A673 (cell line): ENCODE measurements at regions not wholly inside any gene's neighbourhood (a gene's known extent, or its start where the extent isn't known, plus 50 kb on each side); places are given as distances from the start of the nearest gene placed in this dataset.
A peak's percentile ranks its signal among the peaks of the same experiment; 100 is the strongest.

Experiments
- BruUV-seq: library from RNA; stranded (reverse); fragments of 400-500 nt; replicated peaks from 2 replicates; lab custom pipeline; 2021; lab: Mats Ljungman, UMichigan
- CTCF ChIA-PET: fragments of 300-600 bp; sonication (Branson Sonifier 250); formaldehyde crosslinking; loops from one replicate; lab custom pipeline; 2022; ENCODE audit warnings: antibody characterized with exemption; lab: Charles Lee
- POLR2A ChIA-PET: fragments of 300-600 bp; sonication (Branson Sonifier 250); formaldehyde crosslinking; loops from one replicate; lab custom pipeline; 2022; ENCODE audit warnings: antibody characterized with exemption; ENCODE audit not compliant: low non-redundant PET; lab: Charles Lee
- DNase-seq: peaks from one replicate; pipeline ENCODE4 v3.0.0-alpha.2; 2015; ENCODE audit warnings: low spot score
- H3K27ac ChIP-seq: fragments of 200-600 bp; sonication (generic); 2 replicates; pipeline ENCODE4 v1.5.1; 2016; ENCODE audit warnings: mixed run types, low read depth, mild to moderate bottlenecking, mixed read lengths, antibody characterized with exemption, low read length; ENCODE audit not compliant: poor library complexity, severe bottlenecking
- H3K27me3 ChIP-seq: fragments of 200-600 bp; sonication (generic); replicated peaks from 2 replicates; pipeline ENCODE4 v1.6.1; 2017; ENCODE audit warnings: mixed run types, low read depth, mild to moderate bottlenecking, mixed read lengths, antibody characterized with exemption, low read length; ENCODE audit not compliant: insufficient read depth, poor library complexity
- H3K36me3 ChIP-seq: fragments of 200-600 bp; sonication (generic); 2 replicates; pipeline ENCODE4 v1.6.1; 2016; ENCODE audit warnings: mixed run types, mild to moderate bottlenecking, mixed read lengths, antibody characterized with exemption, low read length; ENCODE audit not compliant: insufficient read depth, poor library complexity, severe bottlenecking
- H3K4me1 ChIP-seq: fragments of 200-600 bp; sonication (generic); 2 replicates; pipeline ENCODE4 v1.6.1; 2017; ENCODE audit warnings: mixed run types, mild to moderate bottlenecking, mixed read lengths, antibody characterized with exemption, low read length; ENCODE audit not compliant: insufficient read depth, poor library complexity, severe bottlenecking
- H3K4me3 ChIP-seq: fragments of 200-600 bp; sonication (generic); 2 replicates; pipeline ENCODE4 v1.5.1; 2016; ENCODE audit warnings: low read depth, mixed run types, mild to moderate bottlenecking, mixed read lengths, low read length; ENCODE audit not compliant: poor library complexity, severe bottlenecking
- H3K9me3 ChIP-seq: fragments of 200-600 bp; sonication (generic); 2 replicates; pipeline ENCODE4 v1.6.1; 2016; ENCODE audit warnings: mixed run types, low read depth, mild to moderate bottlenecking, mixed read lengths, antibody characterized with exemption, low read length; ENCODE audit not compliant: poor library complexity, severe bottlenecking
- EZH2 ChIP-seq: fragments of 200-600 bp; sonication (generic); IDR thresholded peaks from 2 replicates; pipeline ENCODE4 v1.6.1; 2017; ENCODE audit warnings: borderline replicate concordance, low read depth, mild to moderate bottlenecking, mixed read lengths, antibody characterized with exemption, low read length; ENCODE audit not compliant: poor library complexity, severe bottlenecking
- intact Hi-C: fragments of 100-400 bp; cut with micrococcal nuclease; formaldehyde crosslinking; loops from one replicate; pipeline ENCODE4 v1.10.0; 2022; ENCODE audit not compliant: unreplicated experiment
- TF ChIP-seq, protein P1 (sequence below): fragments of 300-800, 200-600 bp; sonication (generic); conservative IDR thresholded peaks from 2 replicates; pipeline ENCODE4 v1.5.1; 2017; ENCODE audit warnings: low read depth, mild to moderate bottlenecking, antibody characterized with exemption, low read length, moderate library complexity, mixed read lengths

GRCh38 chr1:38577937-38578270 lies 281.7 kb downstream of the RRAGC start:
- peak overlapping the region; percentile 12 for H3K4me3 ChIP-seq
- intact Hi-C loops: no loop called here
- TF ChIP-seq EZH2: no peak
- TF ChIP-seq, protein P1, sequence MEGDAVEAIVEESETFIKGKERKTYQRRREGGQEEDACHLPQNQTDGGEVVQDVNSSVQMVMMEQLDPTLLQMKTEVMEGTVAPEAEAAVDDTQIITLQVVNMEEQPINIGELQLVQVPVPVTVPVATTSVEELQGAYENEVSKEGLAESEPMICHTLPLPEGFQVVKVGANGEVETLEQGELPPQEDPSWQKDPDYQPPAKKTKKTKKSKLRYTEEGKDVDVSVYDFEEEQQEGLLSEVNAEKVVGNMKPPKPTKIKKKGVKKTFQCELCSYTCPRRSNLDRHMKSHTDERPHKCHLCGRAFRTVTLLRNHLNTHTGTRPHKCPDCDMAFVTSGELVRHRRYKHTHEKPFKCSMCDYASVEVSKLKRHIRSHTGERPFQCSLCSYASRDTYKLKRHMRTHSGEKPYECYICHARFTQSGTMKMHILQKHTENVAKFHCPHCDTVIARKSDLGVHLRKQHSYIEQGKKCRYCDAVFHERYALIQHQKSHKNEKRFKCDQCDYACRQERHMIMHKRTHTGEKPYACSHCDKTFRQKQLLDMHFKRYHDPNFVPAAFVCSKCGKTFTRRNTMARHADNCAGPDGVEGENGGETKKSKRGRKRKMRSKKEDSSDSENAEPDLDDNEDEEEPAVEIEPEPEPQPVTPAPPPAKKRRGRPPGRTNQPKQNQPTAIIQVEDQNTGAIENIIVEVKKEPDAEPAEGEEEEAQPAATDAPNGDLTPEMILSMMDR: no peak
- BruUV-seq: no TSS peak
- H3K4me1 ChIP-seq: peaks cover 34% of the 10 kb centered on the region
- no peaks in the 10 kb centered on the region for H3K36me3 ChIP-seq
- ChIA-PET CTCF (no interaction called here), POLR2A (no interaction called here)
- H3K27ac ChIP-seq: no peak overlapping the region
- no peak for DNase-seq
- H3K9me3 ChIP-seq: no peaks in the 10 kb centered on the region
- H3K27me3 ChIP-seq: no peaks in the 10 kb centered on the region

GRCh38 chr1:38577385-38577784 lies 282.2 kb downstream of the RRAGC start:
- ChIA-PET POLR2A (no interaction called here), CTCF (no interaction called here)
- BruUV-seq: no TSS peak
- H3K36me3 ChIP-seq: no peaks in the 10 kb centered on the region
- H3K4me3 ChIP-seq: no peak overlapping the region
- no peak overlapping the region for H3K27ac ChIP-seq
- DNase-seq: no peak
- H3K27me3 ChIP-seq: no peaks in the 10 kb centered on the region
- no peaks in the 10 kb centered on the region for H3K9me3 ChIP-seq
- intact Hi-C loops: no loop called here
- peaks cover 32% of the 10 kb centered on the region for H3K4me1 ChIP-seq
- TF ChIP-seq, protein P1: no peak
- no peak for TF ChIP-seq EZH2

DNA sequence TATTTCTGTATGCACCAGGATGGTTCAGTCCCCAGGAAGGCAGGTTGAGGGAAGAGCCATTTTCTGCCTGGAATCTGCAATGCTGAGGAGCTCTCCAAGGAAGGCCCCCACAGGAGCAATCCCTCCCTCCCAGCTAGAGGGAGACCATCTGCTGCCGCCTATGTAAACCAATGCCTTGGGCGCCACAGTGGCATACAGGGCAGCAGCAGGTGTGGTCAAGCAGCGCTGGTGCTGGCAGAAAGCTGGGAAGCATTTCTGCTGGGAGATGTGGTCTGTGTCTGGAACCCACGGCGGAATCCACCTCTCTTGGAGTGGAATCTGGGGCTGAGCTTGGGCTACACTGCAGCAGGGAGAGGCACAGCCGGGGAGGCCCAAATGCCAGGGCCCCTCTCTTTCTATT lies 283.3 kb downstream of the RRAGC start:
- Histone ChIP-seq H3K36me3 (no peaks in the 10 kb centered on the region), H3K27me3 (no peaks in the 10 kb centered on the region), H3K4me1 (peaks cover 23% of the 10 kb centered on the region), H3K27ac (no peak overlapping the region), H3K9me3 (no peaks in the 10 kb centered on the region), H3K4me3 (no peak overlapping the region)
- intact Hi-C loops: no loop called here
- no TSS peak for BruUV-seq
- TF ChIP-seq, protein P1: no peak
- no peak for TF ChIP-seq EZH2
- ChIA-PET POLR2A (no interaction called here), CTCF (no interaction called here)
- DNase-seq: no peak
